BJ (cell line): ENCODE measurements at regions not wholly inside any gene's neighbourhood (a gene's known extent, or its start where the extent isn't known, plus 50 kb on each side); places are given as distances from the start of the nearest gene placed in this dataset.
"Not testable (repeated sequence)": the region's sequence is repeated elsewhere in the genome, so short reads cannot be mapped to it uniquely, and the experiment has no call there.

Experiments used
- CTCF ChIA-PET: fragments of 350-600 bp; formaldehyde crosslinking; extraction: SDS; loops from one replicate; lab custom pipeline; 2021; ENCODE audit warnings: antibody characterized with exemption, inconsistent platforms; lab: Yijun Ruan, JAX
- POLR2A ChIA-PET: fragments of 300-600 bp; sonication (Branson Sonifier 250); formaldehyde crosslinking; extraction: SDS; loops from one replicate; lab custom pipeline; 2021; ENCODE audit warnings: antibody characterized with exemption; lab: Charles Lee
- DNase-seq: peaks from one replicate; pipeline ENCODE4 v3.0.0-alpha.2; 2011; ENCODE audit warnings: low read depth
- H3K27me3 ChIP-seq: 2 replicates; pipeline ENCODE4 v1.6.0; 2011; ENCODE audit warnings: low read length; ENCODE audit not compliant: control insufficient read depth, insufficient read depth
- H3K36me3 ChIP-seq: 2 replicates; pipeline ENCODE4 v1.5.1; 2011; ENCODE audit warnings: low read length; ENCODE audit not compliant: control insufficient read depth, insufficient read depth
- H3K4me3 ChIP-seq: 2 replicates; pipeline ENCODE4 v1.5.1; 2011; ENCODE audit warnings: low read depth, mild to moderate bottlenecking, control low read depth, low read length
- CTCF ChIP-seq: IDR thresholded peaks from 2 replicates; pipeline ENCODE4 v1.5.1; 2011; ENCODE audit warnings: low read depth, mild to moderate bottlenecking, control low read depth, inconsistent platforms, low read length, moderate library complexity; ENCODE audit not compliant: insufficient read depth

- no peak for DNase-seq
- CTCF ChIA-PET: no interaction called here
- no peaks in the 10 kb centered on the region for H3K36me3 ChIP-seq
- H3K27me3 ChIP-seq: no peaks in the 10 kb centered on the region
- POLR2A ChIA-PET: no interaction called here
- H3K4me3 ChIP-seq: no peak overlapping the region
- no peak for TF ChIP-seq CTCF
Observed at GRCh38 chr17:22272363-22273146, 580.2 kb downstream of the KCNJ18 start.

- Histone ChIP-seq H3K36me3 (no peaks in the 10 kb centered on the region), H3K4me3 (no peak overlapping the region), H3K27me3 (no peaks in the 10 kb centered on the region)
- ChIA-PET CTCF (no interaction called here), POLR2A (no interaction called here)
- no peak for DNase-seq
- no peak for TF ChIP-seq CTCF
Observed at GRCh38 chr17:22273308-22273707, 581.0 kb downstream of the KCNJ18 start.

- Histone ChIP-seq H3K4me3 (no peak overlapping the region), H3K36me3 (no peaks in the 10 kb centered on the region), H3K27me3 (no peaks in the 10 kb centered on the region)
- POLR2A ChIA-PET: no interaction called here
- CTCF ChIA-PET: no interaction called here
- no peak for DNase-seq
- no peak for TF ChIP-seq CTCF
Observed at GRCh38 chr17:22277595-22277994, 585.3 kb downstream of the KCNJ18 start.

- H3K4me3 ChIP-seq: no peak overlapping the region
- POLR2A ChIA-PET: no interaction called here
- no peaks in the 10 kb centered on the region for H3K36me3 ChIP-seq
- no peak for TF ChIP-seq CTCF
- DNase-seq: no peak
- CTCF ChIA-PET: no interaction called here
- H3K27me3 ChIP-seq: no peaks in the 10 kb centered on the region
Observed at GRCh38 chr17:22278302-22279275, 586.3 kb downstream of the KCNJ18 start.

GRCh38 chr17:22286337-22287041, 594.2 kb downstream of the KCNJ18 start:
- no peaks in the 10 kb centered on the region for H3K27me3 ChIP-seq
- no peak for TF ChIP-seq CTCF
- no peaks in the 10 kb centered on the region for H3K36me3 ChIP-seq
- H3K4me3 ChIP-seq: no peak overlapping the region
- POLR2A ChIA-PET: no interaction called here
- CTCF ChIA-PET: no interaction called here
- DNase-seq: no peak

- H3K36me3 ChIP-seq, CTCF ChIA-PET, DNase-seq, H3K27me3 ChIP-seq, H3K4me3 ChIP-seq, POLR2A ChIA-PET: not testable (repeated sequence)
Observed at GRCh38 chr17:22298484-22298951, 606.2 kb downstream of the KCNJ18 start.
